ENCODE measurements at regions not wholly inside any gene's neighbourhood (a gene's known extent, or its start where the extent isn't known, plus 50 kb on each side); places are given as distances from the start of the nearest gene placed in this dataset.

GRCh38 chr22:48440673-48441552 lies 1386.8 kb downstream of the BRD1 start:
- no peaks in the 10 kb centered on the region for H3K36me3 ChIP-seq
- intact Hi-C loops (cut with DNase I) = no loop called here
- peak in 1 of 4 donors; percentile 64 for DNase-seq
- H3K27me3 ChIP-seq = no peaks in the 10 kb centered on the region
- H3K4me3 ChIP-seq = no peak overlapping the region
- H3K4me1 ChIP-seq = no peaks in the 10 kb centered on the region
- no peak overlapping the region for H3K27ac ChIP-seq
- no peak for ATAC-seq
- H3K9me3 ChIP-seq = no peaks in the 10 kb centered on the region
- TF ChIP-seq, protein P1, sequence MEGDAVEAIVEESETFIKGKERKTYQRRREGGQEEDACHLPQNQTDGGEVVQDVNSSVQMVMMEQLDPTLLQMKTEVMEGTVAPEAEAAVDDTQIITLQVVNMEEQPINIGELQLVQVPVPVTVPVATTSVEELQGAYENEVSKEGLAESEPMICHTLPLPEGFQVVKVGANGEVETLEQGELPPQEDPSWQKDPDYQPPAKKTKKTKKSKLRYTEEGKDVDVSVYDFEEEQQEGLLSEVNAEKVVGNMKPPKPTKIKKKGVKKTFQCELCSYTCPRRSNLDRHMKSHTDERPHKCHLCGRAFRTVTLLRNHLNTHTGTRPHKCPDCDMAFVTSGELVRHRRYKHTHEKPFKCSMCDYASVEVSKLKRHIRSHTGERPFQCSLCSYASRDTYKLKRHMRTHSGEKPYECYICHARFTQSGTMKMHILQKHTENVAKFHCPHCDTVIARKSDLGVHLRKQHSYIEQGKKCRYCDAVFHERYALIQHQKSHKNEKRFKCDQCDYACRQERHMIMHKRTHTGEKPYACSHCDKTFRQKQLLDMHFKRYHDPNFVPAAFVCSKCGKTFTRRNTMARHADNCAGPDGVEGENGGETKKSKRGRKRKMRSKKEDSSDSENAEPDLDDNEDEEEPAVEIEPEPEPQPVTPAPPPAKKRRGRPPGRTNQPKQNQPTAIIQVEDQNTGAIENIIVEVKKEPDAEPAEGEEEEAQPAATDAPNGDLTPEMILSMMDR (IDR thresholded peaks at IDR 0.05) = no peak

DNA sequence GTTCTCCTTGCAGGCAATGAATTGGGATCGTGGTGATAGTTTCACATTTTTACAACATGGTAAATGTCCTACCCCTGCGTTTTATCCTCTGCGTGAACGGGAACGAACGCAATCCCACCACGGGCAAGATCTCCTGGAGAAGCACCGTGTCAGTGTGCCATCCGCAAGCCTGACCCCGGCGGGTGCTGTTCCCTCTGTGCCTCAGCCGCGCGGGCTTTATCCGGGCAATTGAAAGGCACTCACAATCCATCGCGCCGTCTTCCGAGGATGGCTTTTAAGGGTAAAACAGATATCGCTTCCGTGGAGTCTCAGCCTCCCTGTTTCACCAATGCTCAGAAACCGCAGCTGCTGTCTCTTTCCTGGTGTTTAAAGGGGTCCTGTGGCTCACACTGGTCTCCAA lies 1387.5 kb downstream of the BRD1 start:
- ATAC-seq (no peak), DNase-seq (peak in 1 of 4 donors; percentile 56)
- no peaks in the 10 kb centered on the region for H3K4me1 ChIP-seq
- no peaks in the 10 kb centered on the region for H3K36me3 ChIP-seq
- TF ChIP-seq, protein P1 (IDR thresholded peaks at IDR 0.05) = no peak
- no peak overlapping the region for H3K27ac ChIP-seq
- no peaks in the 10 kb centered on the region for H3K9me3 ChIP-seq
- no peak overlapping the region for H3K4me3 ChIP-seq
- intact Hi-C loops (cut with DNase I) = no loop called here
- no peaks in the 10 kb centered on the region for H3K27me3 ChIP-seq

DNA sequence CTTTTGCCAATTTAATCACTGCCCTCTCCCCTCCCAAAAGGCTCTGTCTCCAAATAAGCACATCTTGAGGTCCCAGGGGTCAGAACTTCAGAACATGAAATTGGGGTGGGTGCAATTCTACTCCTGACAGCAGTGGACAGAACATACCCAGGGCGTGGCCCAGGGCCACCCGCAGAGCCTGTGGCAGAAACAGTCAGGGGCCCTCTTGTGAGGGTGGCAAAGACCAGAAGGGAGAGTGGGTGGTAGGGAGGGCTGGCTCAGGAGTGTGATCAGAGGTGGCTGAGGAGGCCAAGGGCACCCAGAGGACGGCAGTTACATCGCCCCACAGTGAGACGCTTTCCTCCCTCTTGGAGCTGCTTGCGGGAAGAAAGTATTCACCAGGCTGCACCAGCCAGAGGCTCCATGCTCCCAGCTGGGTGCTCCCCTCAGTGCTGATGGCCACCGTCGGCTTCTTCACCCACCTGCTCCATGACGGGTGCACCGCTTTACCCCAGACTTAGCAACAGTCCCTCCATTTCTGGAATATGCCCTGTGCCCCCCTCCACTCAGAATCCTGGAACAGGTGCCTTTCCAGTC lies 1388.0 kb downstream of the BRD1 start:
- H3K4me1 ChIP-seq = no peaks in the 10 kb centered on the region
- H3K27me3 ChIP-seq = no peaks in the 10 kb centered on the region
- intact Hi-C loops (cut with DNase I) = no loop called here
- no peak overlapping the region for H3K4me3 ChIP-seq
- DNase-seq (peak in 1 of 4 donors; percentile 40), ATAC-seq (no peak)
- no peaks in the 10 kb centered on the region for H3K36me3 ChIP-seq
- no peaks in the 10 kb centered on the region for H3K9me3 ChIP-seq
- TF ChIP-seq, protein P1 (IDR thresholded peaks at IDR 0.05) = no peak
- no peak overlapping the region for H3K27ac ChIP-seq

DNA sequence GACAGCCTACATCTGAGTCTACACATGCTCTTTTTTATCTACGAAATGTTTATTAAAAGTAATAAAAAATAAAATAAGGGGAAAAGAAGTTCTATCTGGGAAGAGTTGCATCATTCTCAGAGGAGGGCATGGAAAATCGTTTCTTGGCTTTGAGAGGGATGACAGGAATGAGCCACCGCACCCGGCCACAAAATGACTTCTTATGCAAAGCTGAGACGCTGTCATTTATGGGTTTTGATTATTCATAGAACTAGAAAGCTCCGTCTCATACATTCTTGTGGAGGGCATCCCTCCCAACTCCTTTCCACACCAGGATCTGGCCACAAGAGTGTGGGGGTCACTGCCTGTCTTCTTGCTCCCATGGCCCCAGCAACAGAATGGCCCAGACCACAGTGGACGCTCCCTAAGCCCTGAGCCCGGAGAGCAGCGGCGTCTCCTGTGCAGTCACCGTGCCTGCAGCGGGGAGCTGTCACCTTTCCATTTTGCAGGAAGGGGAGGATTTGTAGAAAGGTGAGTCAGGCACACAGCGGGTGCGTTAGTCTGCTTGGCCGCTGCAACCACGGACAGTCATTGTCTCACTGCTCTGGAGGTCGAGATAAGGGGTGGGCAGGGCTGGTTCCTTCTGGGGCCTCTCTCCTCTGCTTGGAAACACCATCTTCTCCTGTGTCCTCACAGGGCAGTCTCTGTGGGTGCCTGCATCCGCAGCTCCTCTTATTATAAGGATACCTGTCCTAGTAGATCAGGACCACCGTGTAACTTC lies 1388.7 kb downstream of the BRD1 start:
- H3K4me1 ChIP-seq = no peaks in the 10 kb centered on the region
- no peaks in the 10 kb centered on the region for H3K9me3 ChIP-seq
- TF ChIP-seq, protein P1 (IDR thresholded peaks at IDR 0.05) = no peak
- H3K27me3 ChIP-seq = no peaks in the 10 kb centered on the region
- no peaks in the 10 kb centered on the region for H3K36me3 ChIP-seq
- H3K4me3 ChIP-seq = no peak overlapping the region
- DNase-seq (peak in 1 of 4 donors; percentile 54), ATAC-seq (no peak)
- no peak overlapping the region for H3K27ac ChIP-seq
- intact Hi-C loops (cut with DNase I) = no loop called here

DNA sequence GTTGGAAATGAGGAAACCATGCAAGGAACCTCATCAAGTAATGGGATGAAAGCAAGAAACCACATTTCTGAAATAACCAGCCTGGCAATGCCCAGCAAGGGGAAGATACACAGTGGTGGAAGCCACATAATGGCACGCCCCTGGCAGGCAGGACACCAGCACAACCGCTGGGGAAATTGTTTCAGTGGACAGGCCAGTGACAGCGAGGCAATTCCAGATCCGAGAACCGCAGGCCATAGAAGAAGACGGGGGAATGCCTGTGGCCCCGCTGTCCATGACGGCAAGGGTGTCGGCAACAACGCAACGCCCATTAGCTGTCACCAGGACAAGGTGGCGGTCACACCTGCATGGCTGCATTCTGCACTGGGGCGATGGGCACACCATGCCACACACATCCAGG lies 1389.6 kb downstream of the BRD1 start:
- ATAC-seq = no peak
- DNase-seq = no peak
- TF ChIP-seq, protein P1 (IDR thresholded peaks at IDR 0.05) = no peak
- no peak overlapping the region for H3K27ac ChIP-seq
- H3K27me3 ChIP-seq = no peaks in the 10 kb centered on the region
- no peaks in the 10 kb centered on the region for H3K36me3 ChIP-seq
- no peaks in the 10 kb centered on the region for H3K9me3 ChIP-seq
- H3K4me3 ChIP-seq = no peak overlapping the region
- intact Hi-C loops (cut with DNase I) = no loop called here
- no peaks in the 10 kb centered on the region for H3K4me1 ChIP-seq

All from left lung (tissue), 4 donors.